ENCODE measurements at regions not wholly inside any gene's neighbourhood (a gene's known extent, or its start where the extent isn't known, plus 50 kb on each side); places are given as distances from the start of the nearest gene placed in this dataset.

GRCh38 chr13:73390100-73390499 lies 331.3 kb downstream of the KLF5 start:
- peak; percentile 17 for DNase-seq (ENCODE audit: low spot score)

DNA sequence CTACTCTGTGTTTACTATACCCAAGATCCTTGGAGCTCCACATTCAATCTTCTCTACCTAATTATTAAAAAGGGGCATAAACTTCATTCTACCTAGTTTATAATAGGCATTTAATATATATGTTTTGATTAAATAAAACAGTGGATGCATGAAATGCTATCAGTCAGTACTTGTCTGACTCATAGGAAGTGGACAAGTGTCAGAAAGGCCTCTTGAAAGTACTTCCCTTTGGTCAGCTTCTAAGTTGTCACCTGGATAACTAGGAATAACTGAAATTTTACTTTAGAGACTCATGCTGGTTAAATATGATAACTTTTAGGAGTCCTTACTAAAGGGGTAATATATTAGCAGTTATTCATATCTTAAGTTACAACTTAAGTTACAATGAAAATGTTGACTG lies 329.8 kb downstream of the KLF5 start:
- no peak for DNase-seq (ENCODE audit: low spot score)

GRCh38 chr13:73387318-73387717 lies 328.5 kb downstream of the KLF5 start:
- DNase-seq (ENCODE audit: low spot score), result no peak

- no peak for DNase-seq (ENCODE audit: low spot score)
These were observed 327.0 kb downstream of the KLF5 start for GRCh38 chr13:73385848-73386247.

- DNase-seq (ENCODE audit: low spot score), result no peak
These were observed 314.1 kb downstream of the KLF5 start for GRCh38 chr13:73372666-73373627.

DNA sequence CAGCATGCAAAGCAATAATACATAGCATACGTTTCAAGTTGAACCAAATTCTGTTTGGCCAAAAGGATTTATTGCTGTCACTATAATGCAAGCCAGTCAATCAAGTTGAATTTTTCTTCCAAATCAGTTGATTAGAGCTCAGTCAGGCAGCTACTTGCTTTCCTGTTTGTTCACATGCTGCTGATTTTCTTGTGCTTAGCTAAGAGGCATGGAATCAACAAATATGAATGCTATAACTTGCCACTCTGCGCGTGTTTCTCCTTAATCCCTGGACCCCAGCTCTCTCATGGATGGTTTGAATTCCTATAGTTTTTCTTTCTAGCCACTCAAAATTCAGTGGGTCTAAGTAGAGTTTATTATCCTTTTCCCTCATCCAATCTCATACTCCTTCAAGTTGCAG lies 311.3 kb downstream of the KLF5 start:
- DNase-seq (ENCODE audit: low spot score), result no peak

- DNase-seq (ENCODE audit: low spot score), result no peak
These were observed 310.3 kb downstream of the KLF5 start for GRCh38 chr13:73369095-73369494.

GRCh38 chr13:73368608-73369007 lies 309.8 kb downstream of the KLF5 start:
- no peak for DNase-seq (ENCODE audit: low spot score)

DNA sequence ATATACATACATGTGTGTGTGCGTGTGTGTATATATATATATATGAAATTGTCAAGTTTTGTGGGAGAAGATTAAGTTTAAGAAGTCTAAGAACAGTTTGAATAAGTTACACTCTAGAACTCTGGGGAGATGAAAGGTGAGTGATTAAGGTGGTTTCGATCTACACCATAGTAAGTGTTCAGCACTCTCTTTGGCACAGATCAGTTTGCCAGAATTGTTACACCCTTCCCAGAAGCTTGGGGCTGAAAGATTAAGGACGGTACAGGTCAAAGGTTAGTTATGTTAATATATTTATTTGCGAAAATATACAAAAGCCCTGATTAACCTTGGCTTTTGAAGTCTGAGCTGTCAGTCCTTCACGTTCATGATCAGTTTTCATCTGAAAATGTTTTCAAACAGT lies 309.1 kb downstream of the KLF5 start:
- DNase-seq (ENCODE audit: low spot score), result no peak

DNA sequence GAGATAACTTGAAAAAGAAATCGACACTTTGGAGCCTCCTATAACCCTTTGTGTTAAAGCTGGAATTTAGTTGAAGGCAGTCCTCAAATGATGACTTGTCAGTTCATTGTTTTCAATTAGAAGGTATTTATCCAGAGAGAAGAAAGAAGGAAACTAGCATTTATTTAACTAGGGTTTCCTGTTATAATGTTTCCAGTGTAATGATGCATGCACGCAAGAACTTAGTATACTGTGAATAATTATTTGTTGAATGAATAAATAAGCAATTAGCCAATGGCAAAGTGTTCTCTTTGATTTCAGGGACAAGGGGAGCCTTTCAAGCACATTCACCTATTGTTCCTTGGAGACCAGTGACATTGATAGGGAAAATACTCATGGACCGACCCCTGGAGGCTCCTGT lies 307.4 kb downstream of the KLF5 start:
- DNase-seq (ENCODE audit: low spot score), result no peak

DNA sequence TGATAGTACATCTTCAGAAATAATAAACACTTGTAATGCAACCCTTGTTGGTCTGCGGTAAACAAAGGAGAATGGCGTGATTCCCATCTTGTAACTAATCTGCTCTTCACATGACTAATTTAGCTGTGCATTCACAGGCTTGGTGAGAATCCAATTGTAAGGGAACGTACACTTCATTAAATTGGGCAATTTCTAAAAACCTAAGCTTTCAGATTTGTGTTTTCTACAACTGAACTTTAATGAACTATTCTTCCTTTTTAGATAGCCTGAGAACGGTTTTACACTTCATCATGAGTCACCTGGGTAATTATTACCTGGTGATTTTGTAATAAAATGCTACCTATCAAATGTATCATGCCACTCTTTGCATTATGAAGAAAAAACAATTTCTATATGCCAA lies 306.9 kb downstream of the KLF5 start:
- no peak for DNase-seq (ENCODE audit: low spot score)

DNA sequence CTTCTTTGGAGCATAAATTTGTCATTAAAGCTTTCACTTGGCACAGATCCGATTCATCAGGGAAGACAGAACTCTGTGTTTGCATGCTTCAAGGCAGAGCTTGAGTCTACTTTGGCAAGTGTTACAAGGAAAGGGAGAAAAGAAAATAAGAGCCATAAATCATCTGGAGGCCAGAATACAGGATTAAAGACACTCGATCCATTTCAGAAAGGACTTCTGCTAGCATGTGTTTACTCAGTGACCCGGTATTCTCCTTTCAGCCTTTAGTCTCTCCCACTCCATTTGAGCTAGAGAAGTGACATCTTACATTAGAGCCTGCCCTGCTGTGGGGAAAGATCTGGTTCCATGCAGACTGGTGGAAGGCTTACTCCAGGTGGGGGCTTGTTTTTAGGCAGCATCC lies 306.4 kb downstream of the KLF5 start:
- DNase-seq (ENCODE audit: low spot score), result no peak

GRCh38 chr13:73364736-73365135 lies 305.9 kb downstream of the KLF5 start:
- no peak for DNase-seq (ENCODE audit: low spot score)

GRCh38 chr13:73358606-73359095 lies 299.8 kb downstream of the KLF5 start:
- no peak for DNase-seq (ENCODE audit: low spot score)

GRCh38 chr13:73355134-73355533 lies 296.3 kb downstream of the KLF5 start:
- DNase-seq (ENCODE audit: low spot score), result no peak

- no peak for DNase-seq (ENCODE audit: low spot score)
These were observed 292.9 kb downstream of the KLF5 start for GRCh38 chr13:73351730-73352129.

DNA sequence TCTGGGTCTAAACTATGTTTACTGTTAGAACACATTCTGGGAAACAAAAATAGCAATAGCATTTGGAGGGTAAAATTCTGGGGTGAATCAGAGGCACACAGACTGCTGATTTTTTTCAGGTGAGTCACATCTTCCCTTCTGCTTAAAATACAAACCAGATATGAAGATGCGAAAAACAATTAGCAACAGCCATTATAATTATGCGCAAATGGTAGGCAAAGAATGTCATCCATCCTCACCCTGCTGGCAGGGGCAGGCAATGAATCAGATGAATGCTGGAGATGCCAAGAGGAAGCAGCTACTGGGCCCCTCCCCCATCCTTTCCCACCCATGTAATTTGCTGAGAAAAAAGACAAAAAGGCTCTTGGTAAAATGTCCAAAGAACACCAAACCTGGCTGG lies 282.9 kb downstream of the KLF5 start:
- peak; percentile 50 for DNase-seq (ENCODE audit: low spot score)

- no peak for DNase-seq (ENCODE audit: low spot score)
These were observed 281.3 kb downstream of the KLF5 start for GRCh38 chr13:73340069-73340468.

DNA sequence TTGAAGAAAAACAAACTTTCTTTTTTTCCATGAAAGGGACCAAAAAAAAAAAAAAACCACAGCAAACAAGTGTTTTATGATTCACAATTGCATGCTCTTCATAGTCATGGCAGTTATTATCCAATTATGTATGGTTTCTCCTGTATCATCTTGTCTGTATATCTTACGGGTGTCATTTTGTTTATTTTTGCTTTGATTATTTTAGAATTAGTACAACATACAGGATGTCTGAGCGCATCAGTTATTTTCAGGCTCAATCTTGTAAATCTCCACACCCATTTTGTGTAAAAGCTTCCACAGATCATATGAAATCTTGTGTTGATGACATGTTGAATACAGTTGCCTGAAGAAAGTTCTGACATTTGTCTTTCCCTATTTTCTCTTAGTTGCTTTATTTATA lies 280.3 kb downstream of the KLF5 start:
- no peak for DNase-seq (ENCODE audit: low spot score)

- DNase-seq (ENCODE audit: low spot score), result no peak
These were observed 279.6 kb downstream of the KLF5 start for GRCh38 chr13:73338389-73338788.

DNA sequence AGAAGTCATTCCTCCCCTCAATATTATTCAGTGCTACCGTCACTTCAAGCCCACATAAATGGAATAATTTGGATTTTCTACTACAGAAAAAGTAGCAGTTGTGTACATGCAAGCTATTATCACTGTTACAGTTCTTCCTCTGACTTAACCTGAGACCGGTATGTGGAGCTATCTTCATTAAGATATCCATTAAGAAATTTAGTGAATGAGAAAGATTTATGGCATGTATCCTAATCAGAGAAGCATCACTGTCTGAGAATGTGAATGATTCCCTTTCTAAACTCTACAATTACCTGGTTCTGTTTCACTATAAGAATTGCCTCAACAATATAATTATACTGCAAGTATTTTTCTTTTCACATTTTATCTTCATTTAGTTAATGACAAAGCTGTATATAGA lies 278.7 kb downstream of the KLF5 start:
- no peak for DNase-seq (ENCODE audit: low spot score)

DNA sequence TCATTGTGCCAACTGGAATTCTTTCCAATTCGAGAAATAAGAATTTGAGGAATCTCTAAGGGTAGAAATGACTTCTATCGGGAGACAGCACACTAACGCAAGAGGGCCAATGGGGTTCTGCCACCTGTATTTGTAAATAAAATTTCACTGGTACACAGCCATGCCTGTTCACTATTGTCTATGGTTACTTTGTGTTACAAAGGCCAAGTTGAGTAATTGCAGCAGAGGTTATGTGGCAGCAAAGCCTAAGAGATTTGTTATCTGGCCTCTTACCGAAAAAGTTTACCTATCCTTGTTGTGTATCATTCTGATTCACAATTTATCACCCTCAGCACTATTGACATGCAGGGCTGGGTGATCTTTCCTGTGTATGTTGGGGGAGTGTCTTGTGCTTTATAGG lies 278.0 kb downstream of the KLF5 start:
- DNase-seq (ENCODE audit: low spot score), result no peak

DNA sequence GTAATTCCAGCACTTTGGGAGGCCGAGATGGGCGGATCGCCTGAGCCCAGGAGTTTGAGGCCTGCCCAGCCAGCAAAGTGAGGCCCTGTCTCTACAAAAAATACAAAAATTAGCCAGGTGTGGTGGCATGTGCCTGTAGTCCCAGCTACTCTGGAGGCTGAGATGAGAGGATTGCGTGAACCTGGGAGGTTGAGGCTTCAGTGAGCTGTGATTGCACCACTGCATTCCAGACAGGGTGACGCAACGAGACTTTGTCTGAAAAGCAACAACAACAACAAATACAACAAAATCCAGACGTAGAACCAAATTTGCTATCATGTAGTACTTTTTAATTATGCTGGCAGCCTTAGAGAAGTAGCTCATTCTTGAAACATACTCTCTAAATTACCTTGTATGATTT lies 277.1 kb downstream of the KLF5 start:
- no peak for DNase-seq (ENCODE audit: low spot score)

DNA sequence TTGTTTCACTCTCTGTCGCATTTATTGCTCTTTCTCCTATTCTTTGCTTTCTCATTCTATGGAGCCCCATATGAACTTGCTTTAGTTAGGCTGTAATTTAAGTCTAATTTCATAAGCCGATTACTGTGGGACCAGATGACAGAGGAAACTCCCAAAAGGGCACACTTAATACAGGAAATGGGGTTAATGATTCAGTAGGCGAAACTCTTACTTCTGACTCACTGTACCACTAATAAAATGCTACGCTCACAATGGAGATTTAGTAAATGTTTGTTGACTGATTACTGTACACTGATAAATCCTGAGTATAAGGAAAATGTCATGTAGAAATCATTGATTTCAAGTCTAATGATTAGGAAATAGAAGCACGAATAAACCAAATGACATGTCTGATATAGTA lies 276.4 kb downstream of the KLF5 start:
- DNase-seq (ENCODE audit: low spot score), result peak; percentile 84
